ENCODE measurements at regions not wholly inside any gene's neighbourhood (a gene's known extent, or its start where the extent isn't known, plus 50 kb on each side); places are given as distances from the start of the nearest gene placed in this dataset.

DNA sequence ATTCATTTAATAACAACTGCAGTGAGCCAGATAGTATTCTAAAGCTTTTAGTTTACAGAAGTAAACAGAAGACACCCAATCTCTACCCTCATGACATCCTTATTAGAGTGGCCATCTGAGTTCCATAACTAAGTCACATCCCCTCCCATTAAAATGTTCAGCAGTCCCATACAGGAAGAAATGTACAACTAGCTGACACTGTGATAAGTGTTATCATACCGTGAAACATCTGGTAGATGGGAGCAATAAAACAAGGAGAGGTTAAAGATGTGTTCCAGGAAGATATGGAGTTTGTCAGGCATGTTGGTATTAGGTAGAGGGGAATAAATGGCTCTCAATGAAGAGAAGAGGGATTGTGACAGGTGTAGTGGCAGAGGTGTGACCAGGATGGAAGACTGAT is 60.5 kb upstream of the CAV2 start (continued):
- TF ChIP-seq, protein P1, sequence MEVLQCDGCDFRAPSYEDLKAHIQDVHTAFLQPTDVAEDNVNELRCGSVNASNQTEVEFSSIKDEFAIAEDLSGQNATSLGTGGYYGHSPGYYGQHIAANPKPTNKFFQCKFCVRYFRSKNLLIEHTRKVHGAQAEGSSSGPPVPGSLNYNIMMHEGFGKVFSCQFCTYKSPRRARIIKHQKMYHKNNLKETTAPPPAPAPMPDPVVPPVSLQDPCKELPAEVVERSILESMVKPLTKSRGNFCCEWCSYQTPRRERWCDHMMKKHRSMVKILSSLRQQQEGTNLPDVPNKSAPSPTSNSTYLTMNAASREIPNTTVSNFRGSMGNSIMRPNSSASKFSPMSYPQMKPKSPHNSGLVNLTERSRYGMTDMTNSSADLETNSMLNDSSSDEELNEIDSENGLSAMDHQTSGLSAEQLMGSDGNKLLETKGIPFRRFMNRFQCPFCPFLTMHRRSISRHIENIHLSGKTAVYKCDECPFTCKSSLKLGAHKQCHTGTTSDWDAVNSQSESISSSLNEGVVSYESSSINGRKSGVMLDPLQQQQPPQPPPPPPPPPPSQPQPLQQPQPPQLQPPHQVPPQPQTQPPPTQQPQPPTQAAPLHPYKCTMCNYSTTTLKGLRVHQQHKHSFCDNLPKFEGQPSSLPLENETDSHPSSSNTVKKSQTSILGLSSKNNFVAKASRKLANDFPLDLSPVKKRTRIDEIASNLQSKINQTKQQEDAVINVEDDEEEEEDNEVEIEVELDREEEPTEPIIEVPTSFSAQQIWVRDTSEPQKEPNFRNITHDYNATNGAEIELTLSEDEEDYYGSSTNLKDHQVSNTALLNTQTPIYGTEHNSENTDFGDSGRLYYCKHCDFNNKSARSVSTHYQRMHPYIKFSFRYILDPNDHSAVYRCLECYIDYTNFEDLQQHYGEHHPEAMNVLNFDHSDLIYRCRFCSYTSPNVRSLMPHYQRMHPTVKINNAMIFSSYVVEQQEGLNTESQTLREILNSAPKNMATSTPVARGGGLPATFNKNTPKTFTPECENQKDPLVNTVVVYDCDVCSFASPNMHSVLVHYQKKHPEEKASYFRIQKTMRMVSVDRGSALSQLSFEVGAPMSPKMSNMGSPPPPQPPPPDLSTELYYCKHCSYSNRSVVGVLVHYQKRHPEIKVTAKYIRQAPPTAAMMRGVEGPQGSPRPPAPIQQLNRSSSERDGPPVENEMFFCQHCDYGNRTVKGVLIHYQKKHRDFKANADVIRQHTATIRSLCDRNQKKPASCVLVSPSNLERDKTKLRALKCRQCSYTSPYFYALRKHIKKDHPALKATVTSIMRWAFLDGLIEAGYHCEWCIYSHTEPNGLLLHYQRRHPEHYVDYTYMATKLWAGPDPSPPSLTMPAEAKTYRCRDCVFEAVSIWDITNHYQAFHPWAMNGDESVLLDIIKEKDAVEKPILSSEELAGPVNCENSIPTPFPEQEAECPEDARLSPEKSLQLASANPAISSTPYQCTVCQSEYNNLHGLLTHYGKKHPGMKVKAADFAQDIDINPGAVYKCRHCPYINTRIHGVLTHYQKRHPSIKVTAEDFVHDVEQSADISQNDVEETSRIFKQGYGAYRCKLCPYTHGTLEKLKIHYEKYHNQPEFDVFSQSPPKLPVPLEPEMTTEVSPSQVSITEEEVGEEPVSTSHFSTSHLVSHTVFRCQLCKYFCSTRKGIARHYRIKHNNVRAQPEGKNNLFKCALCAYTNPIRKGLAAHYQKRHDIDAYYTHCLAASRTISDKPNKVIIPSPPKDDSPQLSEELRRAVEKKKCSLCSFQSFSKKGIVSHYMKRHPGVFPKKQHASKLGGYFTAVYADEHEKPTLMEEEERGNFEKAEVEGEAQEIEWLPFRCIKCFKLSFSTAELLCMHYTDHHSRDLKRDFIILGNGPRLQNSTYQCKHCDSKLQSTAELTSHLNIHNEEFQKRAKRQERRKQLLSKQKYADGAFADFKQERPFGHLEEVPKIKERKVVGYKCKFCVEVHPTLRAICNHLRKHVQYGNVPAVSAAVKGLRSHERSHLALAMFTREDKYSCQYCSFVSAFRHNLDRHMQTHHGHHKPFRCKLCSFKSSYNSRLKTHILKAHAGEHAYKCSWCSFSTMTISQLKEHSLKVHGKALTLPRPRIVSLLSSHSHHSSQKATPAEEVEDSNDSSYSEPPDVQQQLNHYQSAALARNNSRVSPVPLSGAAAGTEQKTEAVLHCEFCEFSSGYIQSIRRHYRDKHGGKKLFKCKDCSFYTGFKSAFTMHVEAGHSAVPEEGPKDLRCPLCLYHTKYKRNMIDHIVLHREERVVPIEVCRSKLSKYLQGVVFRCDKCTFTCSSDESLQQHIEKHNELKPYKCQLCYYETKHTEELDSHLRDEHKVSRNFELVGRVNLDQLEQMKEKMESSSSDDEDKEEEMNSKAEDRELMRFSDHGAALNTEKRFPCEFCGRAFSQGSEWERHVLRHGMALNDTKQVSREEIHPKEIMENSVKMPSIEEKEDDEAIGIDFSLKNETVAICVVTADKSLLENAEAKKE (CRISPR knock-in tag; IDR thresholded peaks at IDR 0.05): no peak
- TF ChIP-seq STAT1 (IDR thresholded peaks at IDR 0.05; ENCODE audit: unreplicated experiment) (no peak), EZH2 (IDR thresholded peaks at IDR 0.05; ENCODE audit: low read depth, unreplicated experiment) (no peak), CREB1 (CRISPR knock-in tag; IDR thresholded peaks at IDR 0.05; ENCODE audit: low read depth) (no peak)

DNA sequence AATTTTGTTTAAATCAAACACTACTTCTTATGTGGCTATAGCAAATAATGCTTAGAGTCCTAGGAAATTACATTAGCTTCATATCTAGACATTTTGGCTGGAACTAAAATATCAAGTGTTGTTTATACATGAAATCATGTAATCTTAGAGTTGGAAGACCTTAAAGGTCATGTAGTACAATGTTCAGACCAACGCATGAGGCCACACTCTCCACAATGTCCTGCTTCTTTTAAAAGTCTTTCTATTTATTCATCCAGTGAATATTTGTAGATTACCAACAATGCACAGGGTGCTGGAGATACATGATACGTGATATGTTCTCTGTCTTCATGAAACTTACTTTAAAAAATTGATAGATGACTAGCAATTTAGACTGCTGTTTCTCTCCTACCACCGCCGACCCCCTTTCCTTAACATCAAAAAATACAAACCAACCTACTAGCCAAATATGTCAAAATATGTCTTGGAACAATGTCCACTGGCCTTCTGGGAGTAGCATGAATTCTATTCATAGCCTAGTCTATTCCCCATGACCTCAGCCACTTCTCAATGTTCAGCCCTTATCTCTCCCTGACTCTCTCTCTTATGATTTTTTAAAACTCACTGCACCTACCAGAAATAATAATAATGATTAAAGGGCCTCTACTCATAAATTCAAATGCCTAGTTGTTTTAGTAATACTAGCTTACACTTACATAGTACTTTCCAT is 59.5 kb upstream of the CAV2 start:
- no peak for DNase-seq (ENCODE audit: low spot score)
- no peaks in the 10 kb centered on the region for H3K27me3 ChIP-seq (ENCODE audit: insufficient read depth)
- H3F3A ChIP-seq (replicated peaks; ENCODE audit: low read depth): no peaks in the 10 kb centered on the region
- H2AFZ ChIP-seq: no peak overlapping the region
- no peaks in the 10 kb centered on the region for H3K27me3 Mint-ChIP-seq (ENCODE audit: insufficient read depth, low read depth, poor library complexity)
- H3K9me3 Mint-ChIP-seq: no peaks in the 10 kb centered on the region
- ATAC-seq: no peak
- no peaks in the 10 kb centered on the region for H4K20me1 ChIP-seq (replicated peaks; ENCODE audit: insufficient read depth)
- H3K36me3 Mint-ChIP-seq (ENCODE audit: low read depth): no peaks in the 10 kb centered on the region
- H3K27ac ChIP-seq (ENCODE audit: low read depth): no peak overlapping the region
- H3K4me3 Mint-ChIP-seq: no peak overlapping the region
- H3K36me3 ChIP-seq (ENCODE audit: insufficient read depth): no peaks in the 10 kb centered on the region
- no peaks in the 10 kb centered on the region for H3K9me2 ChIP-seq (ENCODE audit: insufficient read depth)
- 0 out of 2 replicates have a peak, but pooled peaks cover 7% of the 10 kb centered on the region for H3K4me1 ChIP-seq (ENCODE audit: insufficient read depth)
- H3K4me3 ChIP-seq: no peak overlapping the region
- no peak overlapping the region for H3K27ac Mint-ChIP-seq
- H3K4me1 Mint-ChIP-seq: no peaks in the 10 kb centered on the region
- H3K79me2 ChIP-seq (replicated peaks; ENCODE audit: insufficient read depth): no peaks in the 10 kb centered on the region
- H3K4me2 ChIP-seq: no peak overlapping the region
- TF ChIP-seq ETS1 (IDR thresholded peaks at IDR 0.05) (no peak), NANOG (IDR thresholded peaks at IDR 0.05; ENCODE audit: borderline replicate concordance) (no peak), REST (IDR thresholded peaks at IDR 0.05; ENCODE audit: unreplicated experiment) (no peak), POLR2AphosphoS5 (IDR thresholded peaks at IDR 0.05; ENCODE audit: low read depth) (no peak), STAT1 (IDR thresholded peaks at IDR 0.05; ENCODE audit: unreplicated experiment) (no peak), EZH2phosphoT487 (IDR thresholded peaks at IDR 0.05; ENCODE audit: unreplicated experiment) (no peak), ZNF114 (CRISPR knock-in tag; IDR thresholded peaks at IDR 0.05) (no peak), ZNF331 (CRISPR knock-in tag; IDR thresholded peaks at IDR 0.05; ENCODE audit: low read depth) (no peak)
- TF ChIP-seq, protein P2, sequence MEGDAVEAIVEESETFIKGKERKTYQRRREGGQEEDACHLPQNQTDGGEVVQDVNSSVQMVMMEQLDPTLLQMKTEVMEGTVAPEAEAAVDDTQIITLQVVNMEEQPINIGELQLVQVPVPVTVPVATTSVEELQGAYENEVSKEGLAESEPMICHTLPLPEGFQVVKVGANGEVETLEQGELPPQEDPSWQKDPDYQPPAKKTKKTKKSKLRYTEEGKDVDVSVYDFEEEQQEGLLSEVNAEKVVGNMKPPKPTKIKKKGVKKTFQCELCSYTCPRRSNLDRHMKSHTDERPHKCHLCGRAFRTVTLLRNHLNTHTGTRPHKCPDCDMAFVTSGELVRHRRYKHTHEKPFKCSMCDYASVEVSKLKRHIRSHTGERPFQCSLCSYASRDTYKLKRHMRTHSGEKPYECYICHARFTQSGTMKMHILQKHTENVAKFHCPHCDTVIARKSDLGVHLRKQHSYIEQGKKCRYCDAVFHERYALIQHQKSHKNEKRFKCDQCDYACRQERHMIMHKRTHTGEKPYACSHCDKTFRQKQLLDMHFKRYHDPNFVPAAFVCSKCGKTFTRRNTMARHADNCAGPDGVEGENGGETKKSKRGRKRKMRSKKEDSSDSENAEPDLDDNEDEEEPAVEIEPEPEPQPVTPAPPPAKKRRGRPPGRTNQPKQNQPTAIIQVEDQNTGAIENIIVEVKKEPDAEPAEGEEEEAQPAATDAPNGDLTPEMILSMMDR (conservative IDR thresholded peaks at IDR 0.05; ENCODE audit: low read depth in 2 of 2): no peak

All from GM23338 (cell line).